Mammary epithelial cell (primary cell): ENCODE measurements at regions not wholly inside any gene's neighbourhood (a gene's known extent, or its start where the extent isn't known, plus 50 kb on each side); places are given as distances from the start of the nearest gene placed in this dataset.
"Not testable (repeated sequence)": the region's sequence is repeated elsewhere in the genome, so short reads cannot be mapped to it uniquely, and the experiment has no call there.

ENCODE experiments used
- EZH2 ChIP-seq: IDR thresholded peaks from 2 replicates; pipeline ENCODE4 v1.6.1; 2012; ENCODE audit warnings: low read length, inconsistent platforms, borderline replicate concordance
- TF ChIP-seq, protein P1 (sequence below), 2 donors: IDR thresholded peaks in 1 of 2; conservative IDR thresholded peaks in 1 of 2; 2 replicates each; pipeline ENCODE4 v1.5.1; 2011 to 2012; ENCODE audit warnings: inconsistent platforms in 2 of 2, low read length in 2 of 2, mild to moderate bottlenecking in 2 of 2, control low read depth in 1 of 2, low read depth in 1 of 2; ENCODE audit not compliant: insufficient read depth in 1 of 2; ENCODE audit errors: extremely low read depth in 1 of 2

DNA sequence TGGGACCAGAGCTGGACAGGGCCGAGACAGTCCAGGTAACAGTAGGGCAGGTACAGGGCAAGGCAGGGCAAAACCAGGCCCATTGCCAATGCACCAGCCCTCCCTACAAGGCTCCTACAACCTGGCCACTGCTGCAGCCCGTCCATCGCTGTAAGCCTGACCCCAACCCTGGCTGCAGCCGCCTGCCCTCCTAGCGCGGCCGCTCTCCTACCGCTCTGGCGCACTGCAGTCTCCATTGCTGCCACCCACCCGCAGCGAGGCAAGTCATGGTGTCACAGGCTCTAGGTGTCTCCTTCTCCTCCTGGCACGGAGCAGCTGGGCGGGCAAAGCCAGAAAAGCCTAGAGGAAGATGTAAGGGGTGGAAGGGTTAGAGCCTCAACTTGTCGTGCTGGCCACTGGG lies 402.6 kb downstream of the ZNF33B start:
- TF ChIP-seq EZH2 = not testable (repeated sequence)
- TF ChIP-seq, protein P1, sequence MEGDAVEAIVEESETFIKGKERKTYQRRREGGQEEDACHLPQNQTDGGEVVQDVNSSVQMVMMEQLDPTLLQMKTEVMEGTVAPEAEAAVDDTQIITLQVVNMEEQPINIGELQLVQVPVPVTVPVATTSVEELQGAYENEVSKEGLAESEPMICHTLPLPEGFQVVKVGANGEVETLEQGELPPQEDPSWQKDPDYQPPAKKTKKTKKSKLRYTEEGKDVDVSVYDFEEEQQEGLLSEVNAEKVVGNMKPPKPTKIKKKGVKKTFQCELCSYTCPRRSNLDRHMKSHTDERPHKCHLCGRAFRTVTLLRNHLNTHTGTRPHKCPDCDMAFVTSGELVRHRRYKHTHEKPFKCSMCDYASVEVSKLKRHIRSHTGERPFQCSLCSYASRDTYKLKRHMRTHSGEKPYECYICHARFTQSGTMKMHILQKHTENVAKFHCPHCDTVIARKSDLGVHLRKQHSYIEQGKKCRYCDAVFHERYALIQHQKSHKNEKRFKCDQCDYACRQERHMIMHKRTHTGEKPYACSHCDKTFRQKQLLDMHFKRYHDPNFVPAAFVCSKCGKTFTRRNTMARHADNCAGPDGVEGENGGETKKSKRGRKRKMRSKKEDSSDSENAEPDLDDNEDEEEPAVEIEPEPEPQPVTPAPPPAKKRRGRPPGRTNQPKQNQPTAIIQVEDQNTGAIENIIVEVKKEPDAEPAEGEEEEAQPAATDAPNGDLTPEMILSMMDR (conservative IDR thresholded peaks at IDR 0.05 in 1 of 2, IDR thresholded peaks at IDR 0.05 in 1 of 2; ENCODE audit: extremely low read depth in 1 of 2, insufficient read depth in 1 of 2, low read depth in 1 of 2, low read length in 2 of 2) = not testable (repeated sequence)
